HG02588 (cell line): ENCODE measurements at regions not wholly inside any gene's neighbourhood (a gene's known extent, or its start where the extent isn't known, plus 50 kb on each side); places are given as distances from the start of the nearest gene placed in this dataset.

Source experiments
- ATAC-seq: cut with Tn5 transposase; IDR thresholded peaks from one replicate; pipeline ENCODE4 v1.9.1; 2021; ENCODE audit warnings: mild to moderate bottlenecking, moderate library complexity; ENCODE audit not compliant: unreplicated experiment

GRCh38 chr17:77001487-77001886 lies 133.3 kb downstream of the MGAT5B start:
- no peak for ATAC-seq

- ATAC-seq, result no peak
These were observed 134.2 kb downstream of the MGAT5B start for GRCh38 chr17:77002103-77003045.

GRCh38 chr17:77003699-77004098 lies 135.5 kb downstream of the MGAT5B start:
- no peak for ATAC-seq

GRCh38 chr17:77006971-77007649 lies 133.7 kb upstream of the SEC14L1 start:
- ATAC-seq, result no peak

GRCh38 chr17:77009877-77010276 lies 130.9 kb upstream of the SEC14L1 start:
- ATAC-seq, result no peak

DNA sequence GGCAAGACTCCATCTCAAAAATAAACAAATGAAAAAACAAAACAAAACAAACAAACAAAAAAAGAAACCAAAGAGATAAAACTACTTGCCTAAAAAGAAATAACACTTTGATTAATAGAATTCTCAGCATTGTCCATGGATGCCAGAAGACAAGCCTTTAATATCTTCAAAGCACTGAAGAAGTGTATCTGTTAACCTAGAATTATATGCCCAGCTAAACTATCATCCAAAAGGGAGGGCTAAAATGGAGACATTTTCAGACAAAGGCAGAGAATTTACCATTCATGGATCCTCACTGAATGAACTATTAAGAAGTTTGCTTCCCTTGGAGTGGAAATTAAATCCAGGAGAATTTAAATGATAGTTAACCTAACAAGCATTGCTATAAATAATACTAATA lies 130.1 kb upstream of the SEC14L1 start:
- no peak for ATAC-seq

- no peak for ATAC-seq
These were observed 129.4 kb upstream of the SEC14L1 start for GRCh38 chr17:77011173-77012011.

DNA sequence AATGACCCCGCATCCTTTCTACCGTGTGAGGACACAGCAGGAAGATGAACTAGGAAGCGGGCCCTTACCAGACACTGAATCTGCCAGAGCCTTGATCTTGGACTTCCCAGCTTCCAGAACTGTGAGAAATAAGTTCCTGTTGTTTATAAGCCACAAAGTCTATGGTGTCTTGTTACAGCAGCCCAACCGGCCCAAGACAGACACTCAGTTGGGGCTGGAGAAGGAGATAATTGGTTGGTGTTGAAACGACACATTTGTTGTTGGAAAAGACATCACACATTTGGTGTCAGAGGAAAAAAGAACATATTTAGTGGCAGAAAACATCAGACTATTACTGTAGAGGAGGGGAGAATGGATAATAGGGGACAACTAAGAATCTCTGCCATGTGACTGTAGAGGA lies 122.3 kb upstream of the SEC14L1 start:
- ATAC-seq, result no peak

GRCh38 chr17:77019893-77020379 lies 120.8 kb upstream of the SEC14L1 start:
- ATAC-seq, result no peak

GRCh38 chr17:77020973-77021372 lies 119.8 kb upstream of the SEC14L1 start:
- no peak for ATAC-seq

DNA sequence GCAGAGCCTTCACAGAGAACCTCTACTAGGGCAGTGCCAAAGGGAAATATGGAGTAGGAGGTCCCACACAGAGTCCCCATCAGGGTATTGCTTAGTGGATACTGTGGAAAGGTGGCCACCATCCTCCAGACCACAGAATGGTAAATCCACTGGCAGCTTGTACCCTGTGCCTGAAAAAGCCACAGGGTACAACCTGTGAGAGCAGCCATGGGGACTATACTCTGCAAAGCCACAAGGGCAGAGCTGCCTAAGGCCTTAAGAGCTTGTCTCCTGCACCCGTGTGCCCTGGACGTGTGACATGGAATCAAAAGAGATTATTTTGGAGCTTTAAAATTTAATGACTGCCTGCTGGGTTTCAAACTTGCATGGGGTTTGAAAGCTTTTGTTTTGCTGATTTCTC lies 118.0 kb upstream of the SEC14L1 start:
- no peak for ATAC-seq

- no peak for ATAC-seq
These were observed 115.0 kb upstream of the SEC14L1 start for GRCh38 chr17:77025781-77026180.

GRCh38 chr17:77027271-77027889 lies 113.4 kb upstream of the SEC14L1 start:
- ATAC-seq, result no peak

GRCh38 chr17:77028900-77029299 lies 111.9 kb upstream of the SEC14L1 start:
- no peak for ATAC-seq

DNA sequence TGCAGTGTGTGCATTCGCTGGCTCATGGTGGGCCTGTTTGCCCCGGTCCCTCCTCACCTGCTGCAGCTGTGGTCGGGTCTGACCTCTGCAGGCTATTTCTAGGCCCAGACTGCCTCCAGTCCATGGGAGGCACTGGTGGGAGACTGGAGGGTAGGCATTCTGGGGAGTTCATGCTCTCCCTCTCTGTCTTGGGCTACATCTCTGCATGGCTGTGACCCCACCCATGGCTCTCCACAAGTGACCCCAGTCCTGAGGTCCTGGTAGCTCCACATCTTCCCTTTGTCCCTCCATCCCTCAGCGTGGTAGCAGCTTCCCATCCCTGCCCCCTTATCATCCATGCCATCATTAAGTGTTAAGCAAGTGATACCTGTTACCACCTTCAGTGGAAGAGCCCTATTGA lies 107.8 kb upstream of the SEC14L1 start:
- no peak for ATAC-seq

DNA sequence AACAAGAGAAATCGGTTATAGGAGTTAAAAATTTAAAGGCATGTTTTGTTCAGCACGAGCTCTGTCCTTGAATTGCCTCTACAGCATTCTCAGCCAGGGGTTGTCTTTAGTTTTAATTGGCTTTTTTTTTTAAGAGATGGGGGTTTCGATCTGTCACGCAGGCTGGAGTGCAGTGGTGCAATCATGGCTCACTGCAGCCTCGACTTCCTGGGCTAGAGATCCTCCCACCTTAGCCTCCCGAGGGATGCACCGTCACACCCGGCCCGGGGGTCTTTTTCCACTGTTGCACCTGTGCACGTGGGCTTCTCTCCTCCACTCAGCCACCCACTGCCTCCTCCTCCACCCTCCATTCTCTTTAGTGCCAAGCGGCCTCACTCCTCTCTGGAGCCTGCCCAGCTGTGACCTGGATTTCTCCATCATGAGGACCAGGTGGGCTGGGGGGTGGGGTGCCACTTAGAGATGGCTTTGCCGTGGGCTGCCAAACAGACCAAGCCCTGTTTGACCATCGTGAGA lies 106.8 kb upstream of the SEC14L1 start:
- ATAC-seq, result no peak

GRCh38 chr17:77034677-77035424 lies 105.9 kb upstream of the SEC14L1 start:
- ATAC-seq, result no peak

GRCh38 chr17:77035526-77035925 lies 105.2 kb upstream of the SEC14L1 start:
- no peak for ATAC-seq

- no peak for ATAC-seq
These were observed 104.5 kb upstream of the SEC14L1 start for GRCh38 chr17:77036136-77036840.
